Embryonic facial prominence (tissue), 1 donor: ENCODE measurements at regions not wholly inside any gene's neighbourhood (a gene's known extent, or its start where the extent isn't known, plus 50 kb on each side); places are given as distances from the start of the nearest gene placed in this dataset.
A peak's percentile ranks its signal among the peaks of the same experiment; 100 is the strongest.
"Not testable (repeated sequence)": the region's sequence is repeated elsewhere in the genome, so short reads cannot be mapped to it uniquely, and the experiment has no call there.

ENCODE experiments used
- DNase-seq: peaks from one replicate; pipeline ENCODE4 v3.0.0-alpha.2; 2016; ENCODE audit errors: extremely low spot score

DNA sequence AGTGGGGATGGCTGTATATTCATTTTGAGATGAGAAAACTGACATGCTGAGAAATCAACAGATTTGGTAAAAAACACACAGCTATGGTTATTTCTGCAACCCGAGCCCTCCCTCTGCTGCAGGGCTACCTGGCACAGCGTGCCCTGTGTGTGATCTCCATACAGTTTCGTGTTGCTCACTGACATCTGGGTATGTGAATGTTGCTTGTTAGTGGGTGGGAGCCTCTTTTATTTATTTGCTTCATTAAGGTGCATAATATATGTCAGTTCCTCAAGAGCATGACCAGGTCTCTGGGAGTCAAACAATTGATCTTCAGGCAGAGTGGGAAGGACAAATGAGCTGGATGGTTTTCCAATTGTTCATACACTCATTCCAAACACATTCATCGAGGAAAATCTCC lies 139.1 kb upstream of the FHL2 start:
- no peak for DNase-seq

DNA sequence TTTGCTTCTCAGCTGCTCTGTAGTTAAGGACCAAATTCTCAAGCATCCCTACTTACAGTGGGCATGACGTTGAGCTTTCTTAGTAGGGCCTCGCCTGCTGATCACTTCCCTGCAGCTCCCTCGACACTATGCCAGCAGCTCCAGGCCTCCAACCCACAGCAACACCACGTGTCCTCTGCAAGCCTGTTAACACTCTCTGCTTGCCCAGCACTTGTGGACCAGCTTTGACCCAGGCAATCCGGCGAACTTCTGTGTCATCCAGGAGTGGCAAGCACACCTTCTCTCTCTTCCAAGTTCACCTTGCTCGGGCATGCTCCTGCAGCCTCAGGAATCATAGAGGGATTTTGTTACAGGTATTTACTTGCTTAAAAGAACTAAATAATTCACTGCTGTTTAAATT lies 138.6 kb upstream of the FHL2 start:
- no peak for DNase-seq

DNA sequence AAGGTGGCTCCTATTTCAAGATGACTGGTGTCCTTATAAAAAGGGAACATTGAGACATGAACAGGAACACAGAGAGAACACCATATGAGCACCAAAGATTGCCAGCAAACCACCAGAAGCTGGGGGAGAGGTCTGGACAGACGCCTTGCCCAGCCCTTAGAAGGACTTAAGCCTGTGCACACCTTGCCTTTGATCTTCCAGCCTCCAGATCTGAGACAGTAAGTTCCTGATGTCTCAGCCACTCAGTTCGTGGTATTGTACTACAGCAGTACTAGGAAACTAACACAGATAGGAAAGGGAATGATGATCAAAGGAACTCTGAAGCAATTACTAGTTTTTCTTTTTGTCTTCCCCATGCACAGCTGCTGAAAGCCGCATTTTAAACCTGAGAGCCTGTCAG lies 137.3 kb upstream of the FHL2 start:
- no peak for DNase-seq

DNA sequence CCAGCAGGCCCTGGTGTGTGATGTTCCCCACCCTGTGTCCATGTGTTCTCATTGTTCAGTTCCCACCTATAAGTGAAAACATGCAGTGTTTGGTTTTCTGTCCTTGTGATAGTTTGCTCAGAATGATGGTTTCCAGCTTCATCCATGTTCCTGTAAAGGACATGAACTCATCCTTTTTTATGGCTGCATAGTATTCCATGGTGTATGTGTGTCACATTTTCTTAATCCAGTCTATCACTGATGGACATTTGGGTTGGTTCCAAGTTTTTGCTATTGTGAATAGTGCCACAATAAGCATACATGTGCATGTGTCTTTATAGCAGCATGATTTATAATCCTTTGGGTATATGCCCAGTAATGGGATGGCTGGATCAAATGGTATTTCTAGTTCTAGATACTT lies 130.4 kb upstream of the FHL2 start:
- not testable (repeated sequence) for DNase-seq

DNA sequence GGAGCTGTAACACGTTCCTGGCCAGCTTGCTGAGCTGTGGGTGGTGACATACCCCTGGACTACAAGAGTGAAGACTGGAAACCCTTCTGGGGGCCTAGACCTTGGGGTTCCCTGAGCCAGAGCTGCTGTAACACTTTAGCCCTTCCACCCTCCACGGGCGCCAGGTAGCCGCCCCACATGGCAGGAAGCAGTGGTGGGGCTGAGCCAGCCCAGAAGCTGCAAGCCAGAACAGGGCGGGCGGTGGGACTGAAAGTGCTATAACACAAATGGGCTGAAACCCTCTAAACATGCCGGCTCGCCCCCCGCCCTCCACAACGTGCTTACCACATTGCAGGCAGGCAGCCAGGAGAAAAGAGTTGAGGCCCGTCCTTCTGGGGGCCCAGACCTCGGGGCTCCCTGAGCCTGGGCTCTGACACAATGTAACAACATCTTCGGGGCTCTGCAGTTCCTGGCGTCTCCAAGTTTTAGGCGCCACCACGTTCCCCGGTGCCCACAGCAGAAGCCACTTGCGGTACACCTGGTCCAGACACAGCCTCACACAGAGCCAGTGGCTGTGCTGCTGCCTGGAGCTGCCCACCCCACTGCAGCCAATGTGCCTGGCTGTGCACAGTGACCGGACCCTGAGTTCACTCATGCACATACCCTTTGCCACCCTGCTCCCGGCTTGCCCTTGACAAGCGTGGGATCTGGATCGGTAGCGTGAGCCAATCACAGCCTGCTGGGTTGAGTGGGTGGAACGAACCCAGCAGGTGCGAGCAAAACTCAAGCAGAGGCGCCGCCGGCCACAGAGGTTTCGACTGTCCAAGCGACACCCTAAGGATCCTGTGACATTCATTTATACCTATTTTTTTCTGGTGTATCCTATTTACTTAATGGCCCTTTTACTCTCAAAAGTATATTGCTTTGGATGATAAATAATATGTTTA lies 127.4 kb upstream of the FHL2 start:
- DNase-seq, result no peak

DNA sequence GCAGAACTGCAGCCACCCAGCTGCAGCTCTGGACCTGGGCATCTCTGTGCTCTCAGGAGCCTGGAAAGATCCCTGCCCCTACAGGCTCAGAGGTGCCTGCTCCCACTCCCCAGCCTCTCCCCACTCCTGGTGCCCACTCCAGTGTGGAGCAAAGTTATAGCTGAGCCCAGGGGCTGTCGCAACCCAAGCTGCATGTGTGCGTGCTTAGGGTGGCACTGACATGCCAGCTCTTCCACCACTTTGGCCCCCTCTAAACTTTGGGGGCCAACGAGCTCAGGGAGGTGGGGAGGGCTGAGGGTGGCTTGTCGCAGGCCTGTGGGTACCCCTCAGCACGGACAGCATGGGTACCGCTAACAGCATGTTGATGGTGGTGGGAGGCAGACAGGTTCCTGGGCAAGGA lies 126.3 kb upstream of the FHL2 start:
- DNase-seq, result no peak

DNA sequence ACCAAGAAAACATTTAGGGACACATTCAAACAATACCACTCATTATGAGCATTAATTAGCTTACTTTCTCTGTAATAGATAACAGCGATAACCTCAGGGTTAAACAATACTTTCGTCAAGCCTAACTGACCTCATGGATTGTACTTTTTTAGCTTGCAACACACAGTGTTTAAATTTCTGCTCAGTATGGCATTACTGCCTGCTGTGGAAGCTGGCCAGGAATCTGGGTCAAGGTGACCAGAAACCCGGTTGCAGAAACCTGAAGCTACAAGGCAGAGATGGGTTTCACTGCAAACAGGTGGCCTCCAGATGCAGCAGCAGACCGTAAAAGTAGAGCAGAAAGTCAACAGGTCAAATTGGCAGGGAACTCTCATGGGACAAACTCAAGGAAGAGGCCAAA lies 123.8 kb upstream of the FHL2 start:
- DNase-seq, result no peak

DNA sequence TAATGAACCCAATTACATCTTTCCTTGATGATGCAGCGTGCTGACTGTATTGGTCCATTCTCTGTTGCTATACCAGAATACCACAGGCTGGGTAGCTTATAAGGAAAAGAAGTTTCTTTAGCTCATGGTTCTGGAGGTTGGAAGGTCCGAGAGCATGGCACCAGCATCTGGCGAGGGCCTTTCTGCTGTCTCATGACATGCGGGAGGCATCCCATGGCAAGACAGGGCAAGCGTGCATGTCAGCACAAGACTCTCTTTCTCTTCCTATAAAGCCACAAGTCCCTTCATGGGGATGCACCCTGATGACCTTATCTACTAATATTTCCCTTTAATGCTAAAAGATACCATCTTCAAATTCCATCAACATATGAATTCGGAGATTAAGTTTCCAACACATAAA lies 122.8 kb upstream of the FHL2 start:
- DNase-seq, result no peak

DNA sequence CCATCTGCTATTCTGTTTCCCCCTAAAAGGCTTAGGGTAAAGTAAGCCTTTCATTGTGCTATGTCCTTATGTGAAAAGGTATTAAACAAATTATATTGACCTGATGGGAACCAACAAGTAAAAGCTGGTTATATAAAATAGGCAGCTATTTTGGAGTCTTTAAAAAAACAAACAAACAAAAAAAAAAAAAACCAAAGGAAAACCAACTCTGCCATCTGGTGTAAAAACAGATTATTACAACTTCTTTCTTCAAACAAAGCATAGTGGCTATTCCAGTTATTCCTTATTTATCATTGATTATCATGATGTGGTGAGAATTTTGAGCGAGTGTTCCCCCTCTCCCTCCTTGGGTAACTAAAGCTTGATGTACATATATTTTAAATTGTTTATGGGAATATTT lies 122.3 kb upstream of the FHL2 start:
- DNase-seq, result peak; percentile 36

DNA sequence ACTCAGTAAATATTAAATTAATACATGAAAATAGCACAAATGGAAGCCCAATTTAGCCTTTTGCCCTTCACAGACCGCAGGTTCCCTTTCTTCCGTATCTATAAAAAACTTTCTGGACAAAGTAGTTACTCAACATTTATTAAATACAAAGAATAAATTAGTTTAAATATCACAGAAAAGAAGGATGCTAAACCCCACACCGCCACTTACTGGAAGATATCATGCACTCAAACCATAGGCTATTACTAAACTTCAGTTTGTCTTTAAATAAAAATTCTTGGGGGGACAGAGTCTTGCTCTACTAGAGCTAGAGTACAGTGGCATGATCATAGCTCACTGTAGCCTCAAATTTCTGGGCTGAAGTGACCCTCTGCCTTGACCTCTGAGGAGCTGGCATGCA lies 120.7 kb upstream of the FHL2 start:
- DNase-seq, result no peak

DNA sequence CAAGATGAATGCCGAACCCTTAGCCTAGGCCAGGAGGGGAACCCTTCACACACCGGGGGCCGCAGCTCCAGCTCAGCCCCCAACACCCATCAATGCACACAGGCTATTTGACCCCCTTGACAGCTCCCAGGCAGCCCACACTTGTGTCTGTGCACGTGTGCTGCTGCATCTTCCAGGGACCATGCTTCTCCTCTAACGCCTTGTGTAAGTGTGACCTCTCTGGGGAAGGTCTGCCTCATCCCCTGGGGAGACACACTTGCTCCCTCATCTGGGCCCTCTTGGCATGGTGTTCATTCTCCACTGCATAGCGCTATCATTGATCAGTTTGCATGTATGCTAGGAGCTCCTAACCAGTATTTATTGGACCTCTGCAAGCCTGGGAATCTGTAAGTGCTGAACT lies 120.0 kb upstream of the FHL2 start:
- DNase-seq, result no peak

DNA sequence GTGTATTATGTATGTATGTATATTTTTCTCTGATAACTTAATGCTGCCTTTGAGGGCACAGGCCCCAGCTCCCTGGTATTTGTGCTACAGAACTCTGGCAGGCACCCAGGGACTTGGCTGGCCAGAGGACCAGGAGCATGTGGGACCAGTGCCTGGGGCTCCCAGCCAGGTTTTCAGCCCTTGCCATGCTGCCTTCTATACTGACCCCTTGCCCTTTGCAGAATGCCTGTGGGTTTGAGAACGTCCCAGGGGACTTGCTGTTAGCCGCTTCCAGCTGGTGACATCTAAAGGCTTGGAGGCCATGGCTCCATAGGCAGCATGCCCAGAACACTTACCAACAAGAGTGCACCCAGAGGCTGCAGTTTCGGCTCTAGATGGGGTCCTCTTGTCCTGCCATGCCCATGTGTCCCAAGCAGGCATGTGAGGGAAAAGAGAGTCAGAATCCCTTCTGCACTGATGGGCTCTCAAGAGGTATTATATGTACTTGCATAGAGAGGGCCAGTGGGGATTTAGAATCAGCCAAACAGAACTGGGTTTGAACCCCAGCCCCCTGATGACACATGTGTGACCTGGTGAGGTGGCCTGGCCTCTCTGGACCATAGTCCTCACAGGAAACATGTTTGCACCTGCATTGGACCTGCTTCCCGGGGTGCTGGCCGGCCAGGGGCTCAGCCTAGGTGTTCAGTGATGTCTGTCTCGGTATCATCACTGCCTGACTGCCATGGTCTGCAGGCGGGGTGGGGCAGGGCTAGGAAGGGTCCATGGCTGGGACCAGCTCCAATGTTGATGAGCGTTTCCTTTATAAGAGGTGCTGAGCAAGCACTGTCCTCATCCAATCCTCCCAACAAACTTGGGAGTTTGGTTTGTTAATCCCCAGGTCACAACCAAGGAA lies 119.2 kb upstream of the FHL2 start:
- DNase-seq, result no peak

DNA sequence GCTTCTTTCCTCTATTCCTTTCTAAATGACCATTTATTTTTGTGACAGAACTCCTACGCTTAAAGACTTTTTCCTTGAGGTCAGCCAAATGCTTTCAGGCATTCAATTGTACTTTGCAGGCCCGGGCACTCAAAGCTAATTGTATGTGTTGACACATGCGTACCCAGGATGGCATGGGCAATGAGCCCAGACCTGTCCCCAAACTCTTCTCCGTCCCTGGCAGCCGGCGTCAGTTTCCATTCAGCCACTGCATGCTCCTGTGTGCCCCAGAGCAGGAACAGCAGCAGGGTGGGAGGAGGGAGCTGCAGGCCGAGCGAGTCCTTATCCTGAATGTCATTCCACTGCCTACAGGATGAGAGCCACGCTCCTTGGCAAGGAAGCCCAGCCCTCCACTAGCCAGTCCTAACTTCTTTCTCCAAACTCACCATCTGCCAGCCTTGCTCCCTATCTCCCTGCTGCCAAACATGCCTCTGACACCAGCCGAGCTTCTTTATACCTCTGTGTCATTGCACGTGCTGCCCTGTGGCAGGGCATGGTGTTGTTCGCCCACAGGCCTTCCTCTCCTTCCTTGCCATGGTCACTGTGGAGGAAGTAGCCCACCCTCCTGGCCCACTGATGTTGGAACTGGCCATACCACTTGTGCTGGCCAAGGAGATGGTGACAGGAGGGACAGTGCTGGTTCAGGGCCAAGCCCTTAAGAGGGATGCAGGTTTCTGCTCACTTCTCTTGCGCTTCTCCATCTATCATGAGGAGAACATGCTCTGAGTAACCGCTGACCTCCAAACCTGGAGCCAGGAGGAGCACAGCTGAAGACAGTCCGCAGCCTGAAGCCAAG lies 116.9 kb upstream of the FHL2 start:
- DNase-seq, result no peak

DNA sequence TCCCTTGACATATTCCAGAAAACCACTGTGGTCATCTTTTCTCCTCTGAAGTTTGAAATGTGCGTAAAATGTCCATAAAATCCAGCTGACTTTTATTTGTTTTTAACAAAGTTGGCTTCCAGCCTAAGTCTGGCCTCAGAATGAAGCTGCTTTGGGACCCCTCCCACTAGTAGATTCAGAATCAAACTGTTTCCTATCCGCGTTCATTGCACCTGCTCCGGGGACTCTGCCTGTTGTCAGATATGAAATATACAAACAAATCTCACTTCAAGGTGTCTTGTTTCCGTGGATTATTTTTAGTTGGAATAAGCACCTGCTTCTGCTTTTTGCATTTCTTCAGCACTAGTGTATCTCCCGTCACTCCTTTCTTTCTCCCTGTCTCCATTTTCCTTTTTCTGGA lies 115.7 kb upstream of the FHL2 start:
- no peak for DNase-seq

DNA sequence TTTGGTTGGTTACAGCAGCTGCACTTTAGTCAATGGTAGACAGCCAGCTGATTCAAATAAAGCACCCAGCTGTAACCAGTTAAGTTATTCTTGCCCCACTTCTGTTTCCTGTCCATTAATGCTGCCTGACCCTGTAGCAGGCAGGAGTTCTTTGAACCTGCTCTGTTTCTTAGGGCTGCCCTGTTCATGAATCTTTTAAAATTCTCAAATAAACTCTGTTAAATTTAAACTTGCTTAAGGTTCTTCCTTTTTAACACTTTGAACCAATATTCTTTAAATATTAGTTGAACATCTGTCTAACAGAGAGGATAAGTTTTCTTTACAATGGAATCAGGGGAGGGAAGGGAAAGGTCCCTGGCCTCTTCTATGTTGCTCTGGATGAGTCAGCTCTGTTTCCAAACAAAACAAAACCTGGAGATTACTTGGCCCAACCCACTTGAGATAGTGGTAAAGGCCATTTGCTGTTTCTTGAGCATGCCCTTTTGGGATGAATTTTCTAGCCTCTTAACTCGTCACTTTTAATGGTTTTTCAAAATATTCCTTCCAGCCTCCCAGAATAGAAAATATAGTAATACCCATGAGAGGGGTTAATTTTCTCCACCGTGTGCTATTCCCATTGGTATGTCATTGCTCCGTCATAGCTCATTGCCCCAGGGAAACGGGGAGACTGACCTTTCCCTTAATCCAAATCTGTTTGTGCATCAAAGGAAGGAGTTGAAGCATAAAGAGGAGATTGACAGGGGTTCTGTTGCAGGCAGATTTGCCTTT lies 112.1 kb upstream of the FHL2 start:
- DNase-seq, result no peak

DNA sequence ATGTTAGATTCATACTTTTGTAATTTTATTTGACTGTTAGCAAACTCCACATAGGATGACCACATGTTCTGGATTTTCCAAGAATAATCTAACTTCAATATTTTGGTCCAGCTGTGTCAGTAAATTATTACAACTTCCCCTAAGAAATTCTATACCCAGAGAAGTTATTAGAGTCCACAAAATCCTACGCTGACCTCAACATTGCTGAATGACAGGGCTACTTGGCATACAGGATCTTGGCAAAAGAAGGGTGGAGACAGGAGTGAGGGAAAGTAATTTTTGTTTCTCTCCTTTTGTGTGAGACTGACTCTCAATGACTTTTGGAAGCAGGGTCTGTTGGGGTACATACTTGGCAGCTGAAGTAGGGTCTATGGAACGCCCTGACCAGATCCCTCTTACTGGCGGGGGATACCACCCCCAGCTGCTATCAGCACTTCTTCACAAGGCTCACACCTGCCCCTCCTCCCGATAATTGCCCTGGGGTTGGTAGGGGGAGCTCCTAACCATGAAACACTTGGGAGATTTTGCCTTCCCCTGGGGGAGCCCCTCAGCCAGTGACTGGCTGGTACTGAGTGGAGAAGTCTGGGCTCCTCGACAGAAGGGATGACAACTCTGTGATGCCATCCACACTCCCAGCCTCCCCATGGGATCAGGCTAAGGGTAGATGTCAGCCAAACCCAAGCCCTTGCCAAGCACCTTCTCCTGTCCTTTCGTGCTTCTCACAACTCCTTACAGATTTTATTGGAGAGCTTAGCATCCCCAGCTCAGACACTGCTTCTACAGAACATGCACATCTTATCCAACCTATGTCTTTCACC lies 110.6 kb upstream of the FHL2 start:
- DNase-seq, result no peak

DNA sequence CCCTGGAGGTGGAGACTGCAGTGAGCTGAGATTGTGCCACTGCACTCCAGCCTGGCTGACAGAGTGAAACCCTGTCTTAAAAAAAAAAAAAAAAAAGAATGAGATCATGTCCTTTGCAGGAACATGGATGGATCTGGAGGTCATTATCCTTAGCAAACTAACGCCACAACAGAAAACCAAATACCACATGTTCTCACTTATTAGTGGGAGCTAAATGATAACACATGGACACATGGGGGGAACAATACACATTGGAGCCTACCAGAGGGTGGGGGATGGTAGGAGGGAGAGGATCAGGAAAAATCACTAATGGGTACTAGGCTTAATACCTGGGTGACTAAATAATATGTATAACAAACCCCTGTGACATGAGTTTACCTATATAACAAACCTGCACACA lies 108.0 kb upstream of the FHL2 start:
- not testable (repeated sequence) for DNase-seq

DNA sequence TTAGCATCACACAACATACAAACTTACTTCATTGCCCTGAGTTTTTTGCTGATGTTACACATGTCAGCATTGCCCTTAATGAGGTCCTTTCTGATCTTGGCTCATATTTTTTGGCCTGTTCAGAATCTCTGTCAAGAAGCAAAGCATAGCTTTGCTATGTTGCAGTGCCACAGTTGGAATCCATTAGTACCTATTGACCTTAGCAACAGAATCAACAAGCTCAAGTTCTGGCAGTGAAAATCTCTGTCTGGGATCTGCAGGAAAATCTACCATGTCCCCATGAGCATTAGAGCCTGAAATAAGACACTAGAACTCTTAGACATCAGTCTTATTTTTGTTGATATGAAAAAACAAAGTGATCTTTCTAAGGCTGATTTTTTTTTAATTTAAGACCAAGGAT lies 105.6 kb upstream of the FHL2 start:
- peak; percentile 37 for DNase-seq

DNA sequence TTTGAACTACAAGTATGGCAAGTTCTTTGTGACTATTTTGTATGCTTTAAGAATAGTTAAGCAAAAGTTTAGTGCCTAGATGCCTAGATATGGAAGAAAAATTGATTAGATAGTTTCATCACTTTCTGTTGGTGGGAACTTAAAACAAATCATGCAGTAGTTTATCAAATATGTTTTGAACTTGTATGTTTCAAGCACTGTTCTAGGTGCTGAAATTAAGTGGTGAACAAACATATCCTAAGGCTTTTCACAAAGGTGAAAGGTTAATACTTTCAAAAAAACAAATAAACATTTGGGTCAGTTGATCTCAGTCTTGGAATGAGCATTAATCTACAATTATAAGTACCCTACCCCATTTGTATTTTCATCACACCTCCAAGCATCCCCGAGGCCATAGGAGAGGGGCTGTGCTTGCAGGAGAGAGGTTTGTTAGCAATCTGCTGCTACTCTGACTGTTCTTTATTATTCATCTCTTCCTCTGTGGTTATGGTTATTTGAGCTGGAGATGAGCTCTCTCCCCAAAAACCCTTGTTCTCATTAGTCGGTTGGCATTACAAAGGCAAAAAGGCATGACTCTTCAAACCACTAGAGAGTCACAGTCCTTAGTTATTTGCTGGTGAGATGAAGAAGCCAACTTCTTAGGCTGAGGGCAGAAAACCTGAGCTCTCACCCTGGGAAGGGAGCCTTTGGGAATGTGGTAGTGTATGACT lies 103.9 kb upstream of the FHL2 start:
- DNase-seq, result no peak
